Liver (tissue), 8 donors: ENCODE measurements at regions not wholly inside any gene's neighbourhood (a gene's known extent, or its start where the extent isn't known, plus 50 kb on each side); places are given as distances from the start of the nearest gene placed in this dataset.

Source experiments
- DNase-seq: peaks from one replicate; pipeline ENCODE4 v3.0.0-alpha.2; 2017; ENCODE audit warnings: low spot score
- H3K27ac ChIP-seq, 2 donors: one replicate each; pipeline ENCODE4 v1.7.0; 2013; ENCODE audit warnings: inconsistent platforms in 2 of 2, low read length in 2 of 2, control low read depth in 1 of 2, low read depth in 1 of 2, mild to moderate bottlenecking in 1 of 2
- H3K27me3 ChIP-seq, 4 donors: one replicate each; pipeline versions ENCODE4 v1.6.1 to v1.7.0; 2013; ENCODE audit warnings: low read length in 3 of 4, inconsistent platforms in 1 of 4, mild to moderate bottlenecking in 1 of 4, moderate library complexity in 1 of 4; ENCODE audit not compliant: control insufficient read depth in 4 of 4, insufficient read depth in 4 of 4
- H3K36me3 ChIP-seq, 4 donors: one replicate each; pipeline versions ENCODE4 v1.6.1 to v1.7.0; 2013; ENCODE audit warnings: low read length in 3 of 4, mild to moderate bottlenecking in 3 of 4, low read depth in 1 of 4, moderate library complexity in 1 of 4; ENCODE audit not compliant: control insufficient read depth in 4 of 4, insufficient read depth in 3 of 4
- H3K4me1 ChIP-seq, 4 donors: one replicate each; pipeline versions ENCODE4 v1.6.1 to v1.7.0; 2013; ENCODE audit warnings: low read length in 3 of 4, mild to moderate bottlenecking in 3 of 4, moderate library complexity in 1 of 4; ENCODE audit not compliant: control insufficient read depth in 4 of 4, insufficient read depth in 4 of 4
- H3K4me3 ChIP-seq, 3 donors: one replicate each; pipeline versions ENCODE4 v1.6.1 to v1.7.0; 2013; ENCODE audit warnings: low read length in 3 of 3, control low read depth in 1 of 3, low read depth in 1 of 3, mild to moderate bottlenecking in 1 of 3
- H3K9ac ChIP-seq, 2 donors: one replicate each; pipeline ENCODE4 v1.7.0; 2013; ENCODE audit warnings: low read length in 2 of 2, mild to moderate bottlenecking in 2 of 2, moderate library complexity in 2 of 2, control low read depth in 1 of 2, low read depth in 1 of 2
- H3K9me3 ChIP-seq, 4 donors: one replicate each; pipeline versions ENCODE4 v1.6.1 to v1.7.0; 2013; ENCODE audit warnings: low read length in 3 of 4; ENCODE audit not compliant: control insufficient read depth in 4 of 4
- CTCF ChIP-seq: fragments of 150-350 bp; IDR thresholded peaks from 2 replicates; pipeline ENCODE4 v1.5.1; 2017; ENCODE audit warnings: improper control_type of control experiment, low read depth, low read length; ENCODE audit not compliant: missing input control
- EGR1 ChIP-seq, 2 donors: IDR thresholded peaks; 2 replicates each; pipeline ENCODE4 v1.6.1; 2016 to 2018; ENCODE audit warnings: antibody characterized with exemption in 2 of 2, low read depth in 2 of 2
- FOXA1 ChIP-seq: IDR thresholded peaks from 2 replicates; pipeline ENCODE4 v1.6.1; 2016; ENCODE audit warnings: antibody characterized with exemption
- FOXA2 ChIP-seq: IDR thresholded peaks from 2 replicates; pipeline ENCODE4 v1.6.1; 2016; ENCODE audit warnings: antibody characterized with exemption
- GABPA ChIP-seq, 2 donors: IDR thresholded peaks in 1 of 2; conservative IDR thresholded peaks in 1 of 2; 2 replicates each; pipeline ENCODE4 v1.6.1; 2016; ENCODE audit warnings: antibody characterized with exemption in 2 of 2, mild to moderate bottlenecking in 1 of 2, moderate library complexity in 1 of 2
- HNF4A ChIP-seq, 2 donors: conservative IDR thresholded peaks; 2 replicates each; pipeline ENCODE4 v1.6.1; 2016; ENCODE audit warnings: antibody characterized with exemption in 2 of 2, mild to moderate bottlenecking in 2 of 2
- JUND ChIP-seq, 2 donors: IDR thresholded peaks; 2 replicates each; pipeline ENCODE4 v1.6.1; 2016; ENCODE audit warnings: antibody characterized with exemption in 2 of 2
- MAX ChIP-seq: IDR thresholded peaks from 2 replicates; pipeline ENCODE4 v1.6.1; 2016; ENCODE audit warnings: antibody characterized with exemption
- NR2F2 ChIP-seq: IDR thresholded peaks from 2 replicates; pipeline ENCODE4 v1.6.1; 2016; ENCODE audit warnings: antibody characterized with exemption
- RAD21 ChIP-seq, 2 donors: IDR thresholded peaks; 2 replicates each; pipeline ENCODE4 v1.6.1; 2016; ENCODE audit warnings: antibody characterized with exemption in 2 of 2, mild to moderate bottlenecking in 2 of 2
- RXRA ChIP-seq, 2 donors: IDR thresholded peaks; 2 replicates each; pipeline ENCODE4 v1.6.1; 2017 to 2018; ENCODE audit warnings: antibody characterized with exemption in 2 of 2, mild to moderate bottlenecking in 1 of 2
- SP1 ChIP-seq: IDR thresholded peaks from 2 replicates; pipeline ENCODE4 v1.6.1; 2018; ENCODE audit warnings: antibody characterized with exemption, mild to moderate bottlenecking
- TAF1 ChIP-seq: conservative IDR thresholded peaks from 2 replicates; pipeline ENCODE4 v1.6.1; 2016; ENCODE audit warnings: antibody characterized with exemption, mild to moderate bottlenecking
- YY1 ChIP-seq: IDR thresholded peaks from 2 replicates; pipeline ENCODE4 v1.6.1; 2016; ENCODE audit warnings: antibody characterized with exemption, mild to moderate bottlenecking
- ZBTB33 ChIP-seq: IDR thresholded peaks from 2 replicates; pipeline ENCODE4 v1.6.1; 2016; ENCODE audit warnings: antibody characterized with exemption
- WGBS: extraction: QIAGEN DNeasy Blood & Tissue Kit; methylation state at CpG from one replicate; pipeline ENCODE4 v1.1.7; 2013; 5-methylcytosine and 5-hydroxymethylcytosine counted together
- TF ChIP-seq, protein P1 (sequence below): IDR thresholded peaks from 2 replicates; pipeline ENCODE4 v1.6.1; 2016; ENCODE audit warnings: antibody characterized with exemption
- TF ChIP-seq, protein P2 (sequence below): IDR thresholded peaks from 2 replicates; pipeline ENCODE4 v1.6.1; 2016; ENCODE audit warnings: antibody characterized with exemption, mild to moderate bottlenecking
- donor health status: healthy.
- donor health status: healthy.
- donor health status: healthy.
- donor health status: healthy.
- donor health status: healthy.

DNA sequence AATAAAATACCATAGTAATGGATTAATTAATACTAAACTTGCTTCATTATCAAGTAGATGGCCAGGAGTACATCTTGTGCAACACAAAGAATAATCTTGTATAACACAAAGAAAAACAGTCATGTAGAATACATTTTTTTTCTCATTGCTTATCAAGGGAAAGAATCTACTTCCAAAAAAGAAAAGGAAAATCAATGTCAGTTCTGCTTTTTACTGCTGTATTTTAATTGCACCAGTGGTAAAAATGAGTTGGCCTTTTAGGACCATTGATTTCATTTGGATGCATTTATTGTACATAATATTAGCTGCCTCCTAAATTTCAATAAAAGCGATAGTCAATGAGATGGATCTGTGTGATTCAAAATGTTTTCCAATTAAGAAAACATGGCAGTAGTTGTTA lies 96.9 kb upstream of the BTBD3 start:
- Histone ChIP-seq H3K4me1 (no peaks in the 10 kb centered on the region), H3K36me3 (no peaks in the 10 kb centered on the region), H3K27me3 (no peaks in the 10 kb centered on the region), H3K9me3 (no peaks in the 10 kb centered on the region), H3K9ac (no peak overlapping the region), H3K4me3 (no peak overlapping the region), H3K27ac (no peak overlapping the region)
- DNase-seq, result no peak
- WGBS, result 95% methylated on average over 1 of the region's 1 CpG
- TF ChIP-seq FOXA2 (no peak), ZBTB33 (no peak), RXRA (IDR thresholded peaks at IDR 0.05) (no peak), EGR1 (IDR thresholded peaks at IDR 0.05; ENCODE audit: low read depth in 2 of 2) (no peak), HNF4A (conservative IDR thresholded peaks at IDR 0.05) (no peak), JUND (IDR thresholded peaks at IDR 0.05) (no peak), RAD21 (IDR thresholded peaks at IDR 0.05) (no peak), FOXA1 (no peak), SP1 (no peak), GABPA (IDR thresholded peaks at IDR 0.05 in 1 of 2, conservative IDR thresholded peaks at IDR 0.05 in 1 of 2) (no peak), CTCF (no peak), YY1 (no peak), MAX (no peak), TAF1 (no peak)
- TF ChIP-seq, protein P1, sequence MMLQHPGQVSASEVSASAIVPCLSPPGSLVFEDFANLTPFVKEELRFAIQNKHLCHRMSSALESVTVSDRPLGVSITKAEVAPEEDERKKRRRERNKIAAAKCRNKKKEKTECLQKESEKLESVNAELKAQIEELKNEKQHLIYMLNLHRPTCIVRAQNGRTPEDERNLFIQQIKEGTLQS, result no peak

DNA sequence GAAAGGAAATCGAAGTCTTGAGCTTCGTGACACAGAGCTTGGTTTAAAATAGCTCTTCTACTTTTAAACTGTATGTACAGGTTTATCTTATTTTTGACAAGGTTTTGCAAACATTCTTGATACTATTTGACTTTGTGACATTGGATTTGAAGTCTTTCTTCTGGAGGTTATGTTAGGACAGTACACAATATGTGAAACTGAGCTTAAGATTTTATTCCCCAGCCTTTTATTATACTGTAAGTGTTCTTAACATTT lies 95.2 kb upstream of the BTBD3 start:
- no peak overlapping the region for H3K9ac ChIP-seq
- TF ChIP-seq MAX (no peak), YY1 (no peak), RXRA (IDR thresholded peaks at IDR 0.05) (no peak), CTCF (no peak), JUND (IDR thresholded peaks at IDR 0.05) (no peak), HNF4A (conservative IDR thresholded peaks at IDR 0.05) (no peak), FOXA2 (no peak), NR2F2 (no peak), RAD21 (IDR thresholded peaks at IDR 0.05) (no peak), TAF1 (no peak)
- TF ChIP-seq, protein P1, result no peak
- TF ChIP-seq, protein P2, sequence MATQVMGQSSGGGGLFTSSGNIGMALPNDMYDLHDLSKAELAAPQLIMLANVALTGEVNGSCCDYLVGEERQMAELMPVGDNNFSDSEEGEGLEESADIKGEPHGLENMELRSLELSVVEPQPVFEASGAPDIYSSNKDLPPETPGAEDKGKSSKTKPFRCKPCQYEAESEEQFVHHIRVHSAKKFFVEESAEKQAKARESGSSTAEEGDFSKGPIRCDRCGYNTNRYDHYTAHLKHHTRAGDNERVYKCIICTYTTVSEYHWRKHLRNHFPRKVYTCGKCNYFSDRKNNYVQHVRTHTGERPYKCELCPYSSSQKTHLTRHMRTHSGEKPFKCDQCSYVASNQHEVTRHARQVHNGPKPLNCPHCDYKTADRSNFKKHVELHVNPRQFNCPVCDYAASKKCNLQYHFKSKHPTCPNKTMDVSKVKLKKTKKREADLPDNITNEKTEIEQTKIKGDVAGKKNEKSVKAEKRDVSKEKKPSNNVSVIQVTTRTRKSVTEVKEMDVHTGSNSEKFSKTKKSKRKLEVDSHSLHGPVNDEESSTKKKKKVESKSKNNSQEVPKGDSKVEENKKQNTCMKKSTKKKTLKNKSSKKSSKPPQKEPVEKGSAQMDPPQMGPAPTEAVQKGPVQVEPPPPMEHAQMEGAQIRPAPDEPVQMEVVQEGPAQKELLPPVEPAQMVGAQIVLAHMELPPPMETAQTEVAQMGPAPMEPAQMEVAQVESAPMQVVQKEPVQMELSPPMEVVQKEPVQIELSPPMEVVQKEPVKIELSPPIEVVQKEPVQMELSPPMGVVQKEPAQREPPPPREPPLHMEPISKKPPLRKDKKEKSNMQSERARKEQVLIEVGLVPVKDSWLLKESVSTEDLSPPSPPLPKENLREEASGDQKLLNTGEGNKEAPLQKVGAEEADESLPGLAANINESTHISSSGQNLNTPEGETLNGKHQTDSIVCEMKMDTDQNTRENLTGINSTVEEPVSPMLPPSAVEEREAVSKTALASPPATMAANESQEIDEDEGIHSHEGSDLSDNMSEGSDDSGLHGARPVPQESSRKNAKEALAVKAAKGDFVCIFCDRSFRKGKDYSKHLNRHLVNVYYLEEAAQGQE, result no peak
- DNase-seq, result no peak
- no peaks in the 10 kb centered on the region for H3K4me1 ChIP-seq
- 66% methylated on average over 2 of the region's 2 CpGs for WGBS
- no peak overlapping the region for H3K4me3 ChIP-seq
- no peaks in the 10 kb centered on the region for H3K36me3 ChIP-seq
- no peaks in the 10 kb centered on the region for H3K9me3 ChIP-seq
- no peaks in the 10 kb centered on the region for H3K27me3 ChIP-seq
- no peak overlapping the region for H3K27ac ChIP-seq
